ENCODE measurements at regions not wholly inside any gene's neighbourhood (a gene's known extent, or its start where the extent isn't known, plus 50 kb on each side); places are given as distances from the start of the nearest gene placed in this dataset.

- RAD21 ChIA-PET (ENCODE audit: low non-redundant PET in 1 of 2, low total read pairs in 2 of 2, uncharacterized antibody in 2 of 2, unreplicated experiment in 2 of 2) = no interaction called here
- Histone ChIP-seq H2AFZ (ENCODE audit: low read depth, low read length, poor library complexity, severe bottlenecking) (no peak overlapping the region), H3K4me2 (ENCODE audit: low read length) (no peak overlapping the region), H3K9me2 (ENCODE audit: insufficient read depth) (no peaks in the 10 kb centered on the region), H3K4me1 (ENCODE audit: control insufficient read depth in 1 of 2, insufficient read depth in 2 of 2, low read length in 2 of 2) (no peaks in the 10 kb centered on the region), H3K9ac (ENCODE audit: low read length) (no peak overlapping the region), H3K79me2 (ENCODE audit: insufficient read depth, low read length) (no peaks in the 10 kb centered on the region), H3K27me3 (ENCODE audit: insufficient read depth, low read length) (no peaks in the 10 kb centered on the region), H3K36me3 (ENCODE audit: control insufficient read depth in 1 of 2, insufficient read depth in 2 of 2, low read length in 2 of 2) (no peaks in the 10 kb centered on the region), H4K20me1 (ENCODE audit: insufficient read depth) (no peaks in the 10 kb centered on the region), H3K4me3 (replicated peaks in 1 of 2; ENCODE audit: low read depth in 1 of 2, low read length in 2 of 2) (no peak overlapping the region), H3K27ac (ENCODE audit: low read depth, low read length) (no peak overlapping the region), H3K9me3 (ENCODE audit: control insufficient read depth in 1 of 2, insufficient read depth in 1 of 2, low read depth in 1 of 2, low read length in 2 of 2) (peaks cover 16 to 20% of the 10 kb centered on the region in 2 experiments; a peak in 2 of 4 replicates)
- TF ChIP-seq POLR2AphosphoS5 (IDR thresholded peaks at IDR 0.05; ENCODE audit: low read depth, low read length) (no peak), YY1 (IDR thresholded peaks at IDR 0.05; ENCODE audit: extremely low read depth, insufficient replicate concordance, low read depth, low read length) (no peak), SP1 (IDR thresholded peaks at IDR 0.05; ENCODE audit: low read depth) (no peak), ZFX (IDR thresholded peaks at IDR 0.05) (no peak), EZH2 (IDR thresholded peaks at IDR 0.05) (no peak), RAD21 (IDR thresholded peaks at IDR 0.05; ENCODE audit: low read depth) (no peak), EZH2phosphoT487 (IDR thresholded peaks at IDR 0.05; ENCODE audit: borderline replicate concordance) (no peak), JUND (IDR thresholded peaks at IDR 0.05) (no peak), TCF7L2 (IDR thresholded peaks at IDR 0.05; ENCODE audit: borderline replicate concordance, extremely low read depth, insufficient read depth, insufficient read length) (no peak), ATF3 (IDR thresholded peaks at IDR 0.05) (no peak), POLR2A (IDR thresholded peaks at IDR 0.05; ENCODE audit: borderline replicate concordance, extremely low read depth, insufficient read depth, insufficient read length) (no peak), CEBPB (IDR thresholded peaks at IDR 0.05; ENCODE audit: low read depth) (no peak), EGR1 (IDR thresholded peaks at IDR 0.05; ENCODE audit: low read depth) (no peak), FOSL1 (IDR thresholded peaks at IDR 0.05; ENCODE audit: low read depth) (no peak), ZNF274 (IDR thresholded peaks at IDR 0.05; ENCODE audit: low read depth, low read length) (no peak), SRF (IDR thresholded peaks at IDR 0.05; ENCODE audit: low read depth) (no peak), ELF1 (IDR thresholded peaks at IDR 0.05; ENCODE audit: borderline replicate concordance, low read depth) (no peak)
- TF ChIP-seq, protein P1, sequence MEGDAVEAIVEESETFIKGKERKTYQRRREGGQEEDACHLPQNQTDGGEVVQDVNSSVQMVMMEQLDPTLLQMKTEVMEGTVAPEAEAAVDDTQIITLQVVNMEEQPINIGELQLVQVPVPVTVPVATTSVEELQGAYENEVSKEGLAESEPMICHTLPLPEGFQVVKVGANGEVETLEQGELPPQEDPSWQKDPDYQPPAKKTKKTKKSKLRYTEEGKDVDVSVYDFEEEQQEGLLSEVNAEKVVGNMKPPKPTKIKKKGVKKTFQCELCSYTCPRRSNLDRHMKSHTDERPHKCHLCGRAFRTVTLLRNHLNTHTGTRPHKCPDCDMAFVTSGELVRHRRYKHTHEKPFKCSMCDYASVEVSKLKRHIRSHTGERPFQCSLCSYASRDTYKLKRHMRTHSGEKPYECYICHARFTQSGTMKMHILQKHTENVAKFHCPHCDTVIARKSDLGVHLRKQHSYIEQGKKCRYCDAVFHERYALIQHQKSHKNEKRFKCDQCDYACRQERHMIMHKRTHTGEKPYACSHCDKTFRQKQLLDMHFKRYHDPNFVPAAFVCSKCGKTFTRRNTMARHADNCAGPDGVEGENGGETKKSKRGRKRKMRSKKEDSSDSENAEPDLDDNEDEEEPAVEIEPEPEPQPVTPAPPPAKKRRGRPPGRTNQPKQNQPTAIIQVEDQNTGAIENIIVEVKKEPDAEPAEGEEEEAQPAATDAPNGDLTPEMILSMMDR (IDR thresholded peaks at IDR 0.05 in 2 of 3, conservative IDR thresholded peaks at IDR 0.05 in 1 of 3; ENCODE audit: borderline replicate concordance in 1 of 3, insufficient read depth in 1 of 3, low read depth in 2 of 3, low read length in 2 of 3) = no peak
- TF ChIP-seq, protein P2, sequence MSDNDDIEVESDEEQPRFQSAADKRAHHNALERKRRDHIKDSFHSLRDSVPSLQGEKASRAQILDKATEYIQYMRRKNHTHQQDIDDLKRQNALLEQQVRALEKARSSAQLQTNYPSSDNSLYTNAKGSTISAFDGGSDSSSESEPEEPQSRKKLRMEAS (IDR thresholded peaks at IDR 0.05) = no peak
- ATAC-seq (no peak), DNase-seq (ENCODE audit: low read depth, low spot score) (no peak)
- intact Hi-C loops (cut with micrococcal nuclease) = no loop called here
- CTCF ChIA-PET = no interaction called here
- BruUV-seq (replicated peaks) = no TSS peak
- POLR2A ChIA-PET = no interaction called here
These were observed 1372.3 kb upstream of the CELF2 start for GRCh38 chr10:9645404-9645803.

Data from HCT116 (cell line).